ENCODE measurements at regions not wholly inside any gene's neighbourhood (a gene's known extent, or its start where the extent isn't known, plus 50 kb on each side); places are given as distances from the start of the nearest gene placed in this dataset.

DNA sequence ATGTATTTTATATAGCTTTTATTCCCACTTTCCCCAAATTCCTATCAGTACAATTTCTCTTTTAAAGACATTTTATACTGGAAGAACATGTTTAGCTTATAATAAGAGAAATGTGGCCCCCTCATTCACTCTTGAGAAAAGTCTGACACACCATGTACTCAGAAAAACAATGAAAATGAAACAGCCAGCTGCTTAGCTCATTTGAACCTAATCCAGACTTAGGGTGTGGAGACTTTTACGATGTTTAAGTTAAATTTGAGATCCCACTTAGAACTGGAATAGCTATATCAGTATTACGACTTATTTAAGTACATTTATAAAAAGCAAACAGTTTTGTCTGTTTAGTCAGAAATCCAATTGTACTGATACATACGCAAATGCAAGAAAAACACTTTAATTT is 252.3 kb upstream of the ARRDC4 start:
- TF ChIP-seq EZH2 (IDR thresholded peaks at IDR 0.05; ENCODE audit: borderline replicate concordance) (no peak), EZH2phosphoT487 (IDR thresholded peaks at IDR 0.05; ENCODE audit: low read depth, severe bottlenecking, unreplicated experiment) (no peak)
- TF ChIP-seq, protein P1, sequence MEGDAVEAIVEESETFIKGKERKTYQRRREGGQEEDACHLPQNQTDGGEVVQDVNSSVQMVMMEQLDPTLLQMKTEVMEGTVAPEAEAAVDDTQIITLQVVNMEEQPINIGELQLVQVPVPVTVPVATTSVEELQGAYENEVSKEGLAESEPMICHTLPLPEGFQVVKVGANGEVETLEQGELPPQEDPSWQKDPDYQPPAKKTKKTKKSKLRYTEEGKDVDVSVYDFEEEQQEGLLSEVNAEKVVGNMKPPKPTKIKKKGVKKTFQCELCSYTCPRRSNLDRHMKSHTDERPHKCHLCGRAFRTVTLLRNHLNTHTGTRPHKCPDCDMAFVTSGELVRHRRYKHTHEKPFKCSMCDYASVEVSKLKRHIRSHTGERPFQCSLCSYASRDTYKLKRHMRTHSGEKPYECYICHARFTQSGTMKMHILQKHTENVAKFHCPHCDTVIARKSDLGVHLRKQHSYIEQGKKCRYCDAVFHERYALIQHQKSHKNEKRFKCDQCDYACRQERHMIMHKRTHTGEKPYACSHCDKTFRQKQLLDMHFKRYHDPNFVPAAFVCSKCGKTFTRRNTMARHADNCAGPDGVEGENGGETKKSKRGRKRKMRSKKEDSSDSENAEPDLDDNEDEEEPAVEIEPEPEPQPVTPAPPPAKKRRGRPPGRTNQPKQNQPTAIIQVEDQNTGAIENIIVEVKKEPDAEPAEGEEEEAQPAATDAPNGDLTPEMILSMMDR (IDR thresholded peaks at IDR 0.05; ENCODE audit: poor library complexity): no peak
